Ascending aorta (tissue), 2 donors: ENCODE measurements at regions not wholly inside any gene's neighbourhood (a gene's known extent, or its start where the extent isn't known, plus 50 kb on each side); places are given as distances from the start of the nearest gene placed in this dataset.

Experiments used
- DNase-seq, 2 donors: peaks; one replicate each; pipeline ENCODE4 v3.0.0-alpha.2; 2019; ENCODE audit warnings: low spot score in 2 of 2
- H3K27ac ChIP-seq, 2 donors: fragments of 200-600 bp; sonication (generic); one replicate each; pipeline ENCODE4 v1.5.1; 2016 to 2017; ENCODE audit warnings: mild to moderate bottlenecking in 1 of 2
- H3K27me3 ChIP-seq: fragments of 200-600 bp; sonication (generic); one replicate; pipeline ENCODE4 v1.5.1; 2017
- H3K36me3 ChIP-seq, 2 donors: fragments of 200-600 bp; sonication (generic); one replicate each; pipeline ENCODE4 v1.5.1; 2016
- H3K4me1 ChIP-seq, 2 donors: fragments of 200-600 bp; sonication (generic); one replicate each; pipeline ENCODE4 v1.5.1; 2016 to 2017; ENCODE audit warnings: mild to moderate bottlenecking in 1 of 2
- H3K4me3 ChIP-seq, 2 donors: fragments of 200-600 bp; sonication (generic); one replicate each; pipeline ENCODE4 v1.5.1; 2016 to 2017; ENCODE audit warnings: mild to moderate bottlenecking in 1 of 2
- H3K9me3 ChIP-seq, 2 donors: fragments of 200-600 bp; sonication (generic); one replicate each; pipeline ENCODE4 v1.5.1; 2016
- intact Hi-C: fragments of 100-400 bp; cut with DNase I; formaldehyde crosslinking; loops from one replicate; pipeline ENCODE4 v1.15.1; 2023
- TF ChIP-seq, protein P1 (sequence below), 3 experiments: fragments of 200-600 bp in 2 of 3; fragments of 450-650 bp in 1 of 3; sonication (generic) in 2 of 3; IDR thresholded peaks; one replicate each; pipeline ENCODE4 v1.5.1; 2016 to 2019; ENCODE audit warnings: antibody characterized with exemption in 3 of 3, mild to moderate bottlenecking in 1 of 3, moderate library complexity in 1 of 3

DNA sequence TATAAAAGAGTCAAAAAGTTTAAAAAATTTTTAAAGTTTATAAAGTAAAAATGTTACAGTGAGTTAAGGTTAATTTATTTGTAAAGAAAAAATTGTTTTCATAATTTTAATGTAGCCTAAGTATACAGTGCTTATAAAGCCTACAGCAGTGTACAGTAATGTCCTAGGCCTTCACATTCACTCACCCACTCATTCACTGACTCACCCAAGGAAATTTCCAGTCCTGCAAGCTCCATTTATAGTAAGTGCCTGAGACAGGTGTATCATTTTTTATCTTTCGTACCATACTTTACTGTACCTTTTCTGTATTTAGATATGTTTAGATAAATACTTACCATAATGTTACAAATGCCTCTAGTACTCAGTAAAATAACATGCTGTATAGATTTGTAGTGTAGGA is 269.7 kb upstream of the PHF14 start:
- H3K27ac ChIP-seq = no peak overlapping the region
- no peak overlapping the region for H3K4me3 ChIP-seq
- intact Hi-C loops = no loop called here
- DNase-seq = no peak
- no peaks in the 10 kb centered on the region for H3K9me3 ChIP-seq
- H3K36me3 ChIP-seq = no peaks in the 10 kb centered on the region
- no peaks in the 10 kb centered on the region for H3K4me1 ChIP-seq
- TF ChIP-seq, protein P1, sequence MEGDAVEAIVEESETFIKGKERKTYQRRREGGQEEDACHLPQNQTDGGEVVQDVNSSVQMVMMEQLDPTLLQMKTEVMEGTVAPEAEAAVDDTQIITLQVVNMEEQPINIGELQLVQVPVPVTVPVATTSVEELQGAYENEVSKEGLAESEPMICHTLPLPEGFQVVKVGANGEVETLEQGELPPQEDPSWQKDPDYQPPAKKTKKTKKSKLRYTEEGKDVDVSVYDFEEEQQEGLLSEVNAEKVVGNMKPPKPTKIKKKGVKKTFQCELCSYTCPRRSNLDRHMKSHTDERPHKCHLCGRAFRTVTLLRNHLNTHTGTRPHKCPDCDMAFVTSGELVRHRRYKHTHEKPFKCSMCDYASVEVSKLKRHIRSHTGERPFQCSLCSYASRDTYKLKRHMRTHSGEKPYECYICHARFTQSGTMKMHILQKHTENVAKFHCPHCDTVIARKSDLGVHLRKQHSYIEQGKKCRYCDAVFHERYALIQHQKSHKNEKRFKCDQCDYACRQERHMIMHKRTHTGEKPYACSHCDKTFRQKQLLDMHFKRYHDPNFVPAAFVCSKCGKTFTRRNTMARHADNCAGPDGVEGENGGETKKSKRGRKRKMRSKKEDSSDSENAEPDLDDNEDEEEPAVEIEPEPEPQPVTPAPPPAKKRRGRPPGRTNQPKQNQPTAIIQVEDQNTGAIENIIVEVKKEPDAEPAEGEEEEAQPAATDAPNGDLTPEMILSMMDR (IDR thresholded peaks at IDR 0.05) = no peak
- H3K27me3 ChIP-seq = no peaks in the 10 kb centered on the region

DNA sequence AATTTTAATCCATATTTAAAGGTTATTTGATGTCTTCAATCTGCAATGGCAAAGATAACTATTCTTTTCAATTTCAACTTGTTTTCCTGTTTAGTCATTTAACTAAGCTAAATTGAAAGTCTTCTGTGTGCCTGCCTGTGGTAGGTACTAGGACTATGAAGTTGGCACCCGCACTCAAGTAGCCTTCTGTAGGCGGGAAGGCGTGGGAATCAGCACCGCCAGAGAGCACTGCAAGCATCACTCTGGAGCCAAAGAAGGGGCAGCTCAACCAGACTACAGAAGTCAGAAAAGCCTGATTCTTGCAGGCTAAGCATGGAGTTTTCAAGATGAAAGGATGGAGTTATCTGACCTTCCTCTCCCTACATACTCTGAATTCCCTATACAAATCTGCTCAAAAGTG is 269.0 kb upstream of the PHF14 start:
- H3K27me3 ChIP-seq = no peaks in the 10 kb centered on the region
- H3K27ac ChIP-seq = no peak overlapping the region
- H3K4me3 ChIP-seq = no peak overlapping the region
- H3K9me3 ChIP-seq = no peaks in the 10 kb centered on the region
- intact Hi-C loops = no loop called here
- H3K36me3 ChIP-seq = no peaks in the 10 kb centered on the region
- TF ChIP-seq, protein P1 (IDR thresholded peaks at IDR 0.05) = no peak
- no peaks in the 10 kb centered on the region for H3K4me1 ChIP-seq
- no peak for DNase-seq

DNA sequence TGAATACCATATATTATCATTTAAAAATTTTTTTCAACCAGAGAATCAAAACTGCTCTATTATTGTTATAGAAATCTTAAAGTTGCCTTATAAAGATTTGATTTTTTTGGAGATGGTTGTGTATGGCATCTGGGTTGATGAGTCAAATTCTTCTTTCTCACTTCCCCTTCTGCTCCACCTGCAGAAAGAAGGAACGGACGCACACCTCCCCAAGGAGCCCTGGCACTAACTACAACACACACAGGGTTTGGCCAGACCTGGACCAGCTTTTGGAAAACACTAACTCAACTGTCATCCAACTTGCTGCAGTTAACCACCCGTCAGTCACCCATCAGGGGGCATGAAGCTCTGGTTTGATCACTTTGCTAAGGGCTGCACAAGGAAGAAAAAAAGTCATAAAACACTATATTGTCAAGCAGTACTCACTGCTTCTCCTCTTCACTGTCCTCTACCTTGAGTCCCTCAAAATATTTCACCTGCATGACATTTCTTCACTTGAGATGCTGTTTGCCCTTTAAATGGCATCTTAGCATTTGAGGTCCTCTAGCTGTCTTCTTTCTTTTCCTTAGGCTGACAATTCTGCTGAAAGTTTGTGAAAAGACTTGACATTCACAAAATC is 266.7 kb upstream of the PHF14 start:
- Histone ChIP-seq H3K27ac (no peak overlapping the region), H3K4me3 (no peak overlapping the region), H3K9me3 (no peaks in the 10 kb centered on the region), H3K36me3 (no peaks in the 10 kb centered on the region), H3K27me3 (no peaks in the 10 kb centered on the region), H3K4me1 (no peaks in the 10 kb centered on the region)
- no peak for DNase-seq
- intact Hi-C loops = no loop called here
- TF ChIP-seq, protein P1 (IDR thresholded peaks at IDR 0.05) = no peak

DNA sequence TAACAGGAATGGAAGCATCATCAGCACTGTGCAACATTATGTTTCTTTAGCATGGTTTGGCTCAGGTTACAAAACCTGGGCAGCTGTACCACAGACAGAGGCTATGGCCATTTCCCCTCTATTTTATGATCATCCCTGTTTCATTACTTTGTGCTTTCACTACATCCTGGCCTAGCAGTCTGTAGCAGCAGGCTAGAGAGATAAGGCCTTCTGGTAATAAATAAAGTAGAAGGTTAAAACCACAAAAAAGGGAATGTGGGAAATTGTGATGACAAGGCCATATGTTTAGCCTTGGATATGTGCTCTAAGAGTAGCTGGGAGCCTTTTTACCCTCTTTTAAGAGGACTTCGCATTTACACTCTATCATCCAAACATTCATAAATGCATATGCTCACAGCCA is 266.2 kb upstream of the PHF14 start:
- no peak for DNase-seq
- Histone ChIP-seq H3K4me1 (no peaks in the 10 kb centered on the region), H3K27ac (no peak overlapping the region), H3K4me3 (no peak overlapping the region), H3K27me3 (no peaks in the 10 kb centered on the region), H3K9me3 (no peaks in the 10 kb centered on the region), H3K36me3 (no peaks in the 10 kb centered on the region)
- TF ChIP-seq, protein P1 (IDR thresholded peaks at IDR 0.05) = no peak
- intact Hi-C loops = no loop called here

DNA sequence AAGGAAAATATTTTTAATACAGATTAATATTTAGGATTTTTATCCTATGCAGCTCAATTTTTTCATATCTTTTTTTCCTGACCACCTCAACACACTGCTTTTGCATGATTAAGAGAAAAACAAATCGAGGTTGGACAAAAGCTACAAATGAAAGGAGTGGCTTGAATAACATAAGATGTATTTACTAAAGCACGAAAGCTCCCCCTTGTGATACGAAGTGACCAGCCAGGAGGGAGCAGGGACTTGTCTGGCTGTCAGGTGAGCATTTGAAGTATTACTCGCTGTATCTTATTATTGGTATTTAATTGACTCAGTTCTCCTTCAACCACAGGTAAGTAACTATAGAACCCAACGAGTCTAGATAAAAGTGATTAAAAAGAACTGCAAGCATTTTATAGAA is 265.2 kb upstream of the PHF14 start:
- intact Hi-C loops = no loop called here
- Histone ChIP-seq H3K4me3 (no peak overlapping the region), H3K9me3 (no peaks in the 10 kb centered on the region), H3K36me3 (no peaks in the 10 kb centered on the region), H3K27me3 (no peaks in the 10 kb centered on the region), H3K4me1 (no peaks in the 10 kb centered on the region), H3K27ac (no peak overlapping the region)
- no peak for DNase-seq
- TF ChIP-seq, protein P1 (IDR thresholded peaks at IDR 0.05) = no peak

DNA sequence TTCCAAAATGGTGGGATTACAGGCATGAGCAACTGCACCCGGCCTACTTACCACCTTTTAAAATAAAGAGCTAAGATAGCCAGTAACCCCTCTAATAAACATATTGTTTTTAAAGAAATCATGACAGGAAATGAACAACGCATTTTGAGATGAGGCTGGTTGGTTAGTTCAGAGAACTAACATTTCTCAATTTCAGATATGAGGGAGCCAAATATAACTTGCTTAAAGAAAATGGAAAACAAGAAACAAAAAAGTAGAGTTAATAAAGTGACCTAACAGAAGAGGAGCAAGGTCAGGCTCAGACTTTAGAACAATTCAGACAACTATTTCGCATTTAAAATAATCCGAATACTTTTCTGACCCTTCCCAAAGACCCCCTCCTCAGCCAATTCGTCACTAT is 254.9 kb upstream of the PHF14 start:
- Histone ChIP-seq H3K27me3 (no peaks in the 10 kb centered on the region), H3K36me3 (no peaks in the 10 kb centered on the region), H3K27ac (no peak overlapping the region), H3K4me1 (no peaks in the 10 kb centered on the region), H3K9me3 (no peaks in the 10 kb centered on the region), H3K4me3 (no peak overlapping the region)
- DNase-seq = no peak
- intact Hi-C loops = no loop called here
- TF ChIP-seq, protein P1 (IDR thresholded peaks at IDR 0.05) = no peak
